Right renal pelvis (tissue), 4 donors: ENCODE measurements at regions not wholly inside any gene's neighbourhood (a gene's known extent, or its start where the extent isn't known, plus 50 kb on each side); places are given as distances from the start of the nearest gene placed in this dataset.

Experiments used
- DNase-seq, 4 donors: peaks; one replicate each; pipeline ENCODE4 v3.0.0-alpha.2; 2013; ENCODE audit warnings: low read depth in 4 of 4, low spot score in 3 of 4, missing footprints in 1 of 4

GRCh38 chr13:109537584-109537983 is 248.8 kb downstream of the IRS2 start:
- no peak for DNase-seq

GRCh38 chr13:109533350-109533749 is 253.0 kb downstream of the IRS2 start:
- DNase-seq: no peak

DNA sequence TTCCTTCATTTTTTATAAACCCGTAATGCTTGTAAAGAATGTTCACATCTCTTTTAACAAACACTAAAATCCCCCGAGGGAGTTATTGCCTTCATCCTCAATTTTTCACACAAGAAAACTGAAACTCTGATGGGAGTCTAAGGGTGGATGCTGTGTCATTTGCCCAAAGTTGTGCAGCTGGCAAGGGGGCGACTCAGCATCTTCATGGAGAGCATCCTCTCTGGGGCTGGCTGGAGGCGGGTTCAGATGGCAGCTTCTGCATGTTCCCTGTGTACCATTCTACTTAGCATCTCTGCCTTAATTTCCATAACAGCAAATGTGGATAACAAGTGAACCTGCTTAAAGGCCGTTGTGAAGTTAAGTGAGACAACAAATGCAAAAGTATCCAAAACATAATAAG is 256.4 kb downstream of the IRS2 start:
- DNase-seq: no peak

- no peak for DNase-seq
These were observed 264.7 kb downstream of the IRS2 start for GRCh38 chr13:109521719-109522118.

GRCh38 chr13:109517517-109517916 is 268.9 kb downstream of the IRS2 start:
- DNase-seq: no peak

DNA sequence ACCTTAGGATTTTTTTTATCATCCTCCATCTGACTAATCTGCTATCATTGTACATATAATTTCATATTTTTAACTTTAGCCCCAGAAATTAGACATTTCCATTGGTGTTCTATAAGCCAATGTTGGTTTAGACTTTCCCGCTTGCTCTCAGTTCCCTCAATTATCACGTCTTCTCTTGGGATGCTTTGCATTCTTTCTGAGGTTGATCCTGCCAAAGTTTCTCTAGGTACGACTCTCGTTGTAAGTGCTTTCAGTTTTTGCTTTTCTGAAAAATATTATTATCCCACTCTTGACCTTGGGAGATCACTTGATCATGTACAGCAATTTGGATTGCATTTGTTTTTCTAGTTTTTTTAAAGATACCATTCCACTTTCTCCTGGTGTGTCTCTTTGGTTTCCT is 270.2 kb downstream of the IRS2 start:
- DNase-seq: no peak

GRCh38 chr13:109510013-109510412 is 276.4 kb downstream of the IRS2 start:
- DNase-seq: no peak

DNA sequence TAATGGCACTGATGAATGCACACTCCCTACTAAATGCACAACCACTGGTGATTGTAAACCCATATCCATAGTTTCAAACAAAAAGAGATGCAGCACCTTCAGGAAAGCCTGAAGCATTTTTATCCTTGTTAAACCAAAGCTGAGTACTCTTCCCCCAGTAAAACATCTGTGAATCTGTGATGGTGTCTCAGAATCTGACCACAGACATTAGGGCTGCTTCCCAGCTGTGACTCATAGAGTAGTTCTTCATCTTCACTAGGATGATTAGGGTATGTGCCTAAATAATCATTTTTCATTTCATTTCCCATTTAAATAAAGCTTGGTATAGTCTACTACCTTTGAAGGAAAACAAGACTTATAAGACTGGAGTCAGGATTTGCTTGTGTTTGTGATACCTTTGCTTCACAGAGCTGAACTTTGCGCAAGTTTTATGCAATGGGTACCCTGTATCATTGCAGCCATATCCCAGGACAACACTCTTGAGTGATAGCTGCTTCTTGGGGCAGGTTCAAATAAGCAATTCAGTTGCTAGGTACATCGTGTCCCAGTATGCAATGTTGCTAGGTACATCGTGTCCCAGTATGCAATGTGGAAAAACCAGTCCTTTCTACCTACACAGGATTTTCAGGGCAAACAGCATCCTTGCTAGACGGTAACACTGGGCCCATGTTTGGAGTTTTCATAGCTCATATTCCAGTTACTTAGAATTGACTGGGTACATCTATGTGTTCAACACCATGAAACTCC is 277.1 kb downstream of the IRS2 start:
- no peak for DNase-seq

GRCh38 chr13:109500146-109500773 is 286.1 kb downstream of the IRS2 start:
- no peak for DNase-seq

DNA sequence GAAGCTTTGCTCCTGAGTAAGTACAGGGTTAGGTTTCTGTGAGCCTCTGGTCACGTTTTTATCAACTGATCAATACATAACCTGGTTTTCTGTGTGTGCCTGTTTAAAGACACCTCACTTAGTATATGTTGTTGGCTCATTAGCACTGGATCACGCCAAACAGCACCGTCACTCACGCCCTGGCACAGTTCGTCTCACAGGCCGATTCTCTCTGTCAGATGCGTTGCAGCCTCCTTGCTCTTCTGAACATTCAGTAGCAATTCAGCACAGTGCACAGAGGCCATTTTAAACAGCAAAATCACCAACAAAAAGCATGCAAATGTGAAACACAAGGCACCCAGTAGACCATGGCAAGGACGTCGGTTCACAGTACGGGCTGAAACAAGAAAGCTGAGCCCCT is 288.5 kb downstream of the IRS2 start:
- DNase-seq: no peak

- DNase-seq: no peak
These were observed 290.2 kb downstream of the IRS2 start for GRCh38 chr13:109496216-109496615.

DNA sequence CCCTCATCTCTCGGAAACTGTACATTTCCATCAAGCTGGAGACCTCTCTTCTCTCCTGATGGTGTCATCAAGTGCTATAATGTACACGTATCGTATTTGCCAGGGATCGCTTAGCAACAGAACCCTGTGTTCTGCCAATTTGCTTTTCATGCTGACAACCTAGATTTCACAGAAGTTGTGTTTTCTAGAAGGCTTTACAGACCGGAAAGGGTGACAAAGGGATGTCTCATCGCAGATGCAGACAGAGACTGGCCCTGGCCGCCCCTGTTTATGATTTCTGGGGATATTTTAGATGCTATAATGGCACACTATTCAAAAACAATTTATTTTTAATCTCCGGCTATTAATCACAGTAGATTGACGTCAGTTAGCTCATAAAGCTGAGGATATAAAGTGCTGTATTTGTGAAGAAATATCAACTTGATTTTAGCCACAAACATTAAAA is 291.4 kb downstream of the IRS2 start:
- no peak for DNase-seq

GRCh38 chr13:109485136-109485794 is 301.1 kb downstream of the IRS2 start:
- DNase-seq: no peak

GRCh38 chr13:109483284-109483683 is 303.1 kb downstream of the IRS2 start:
- no peak for DNase-seq

DNA sequence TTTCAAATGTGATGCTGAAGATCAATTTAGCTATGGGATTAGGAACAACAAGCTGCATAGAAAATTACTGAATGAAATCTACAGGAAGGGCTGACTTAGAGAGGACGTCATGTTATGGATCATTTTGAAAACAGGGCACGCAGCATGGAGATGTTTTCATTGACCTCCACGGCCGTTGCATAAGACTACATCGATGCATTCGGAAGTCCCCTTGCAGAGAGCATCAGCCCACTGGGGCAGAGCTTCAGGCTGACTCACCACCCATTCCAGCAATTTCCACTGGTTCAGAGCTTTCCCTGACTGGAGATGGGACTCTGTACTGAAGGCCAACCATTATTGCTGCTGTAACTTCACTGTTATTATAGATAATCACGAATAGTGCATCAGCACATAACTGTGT is 305.3 kb downstream of the IRS2 start:
- no peak for DNase-seq

- DNase-seq: no peak
These were observed 306.1 kb downstream of the IRS2 start for GRCh38 chr13:109480011-109480955.

DNA sequence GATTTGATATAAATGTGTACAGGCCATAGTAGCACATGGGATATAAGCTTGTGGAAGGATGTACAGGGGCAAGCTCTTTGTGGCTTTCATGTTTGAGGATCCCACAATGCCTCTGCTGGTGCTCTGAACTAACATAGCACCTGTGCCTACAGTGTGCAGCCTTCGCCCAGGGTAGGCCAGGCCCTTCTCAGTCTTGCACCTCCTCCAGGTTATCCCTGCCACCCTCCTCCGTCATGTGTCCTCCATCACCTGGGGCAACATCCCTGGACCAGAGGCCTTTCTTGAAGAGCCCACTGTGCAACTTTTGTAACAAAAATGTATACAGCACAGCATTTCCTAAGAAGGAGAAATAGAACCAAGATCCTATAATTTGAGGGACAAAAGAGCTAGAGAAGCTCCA is 306.8 kb downstream of the IRS2 start:
- no peak for DNase-seq

DNA sequence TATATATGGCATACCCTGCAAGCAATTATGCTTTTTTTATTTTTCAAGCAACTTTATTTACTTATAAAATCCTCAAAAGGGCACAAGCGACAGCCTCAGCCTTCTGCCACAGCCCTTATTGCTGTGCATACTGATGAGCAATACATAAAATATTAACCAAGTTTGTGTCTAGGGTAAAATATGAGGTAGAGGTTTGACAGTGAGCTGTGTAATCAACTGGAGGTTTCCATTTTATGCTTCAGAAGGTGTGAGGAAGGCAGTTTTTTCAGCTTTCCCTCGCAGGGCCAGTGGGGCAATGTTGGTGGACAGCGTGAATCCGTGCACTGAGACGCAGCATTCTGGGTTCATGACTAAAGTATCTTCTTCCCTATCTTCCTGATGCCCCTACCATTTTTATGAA is 310.4 kb downstream of the IRS2 start:
- DNase-seq: no peak

GRCh38 chr13:109468123-109468522 is 318.3 kb downstream of the IRS2 start:
- DNase-seq: no peak

- no peak for DNase-seq
These were observed 321.2 kb downstream of the IRS2 start for GRCh38 chr13:109465148-109465547.
